ENCODE measurements at regions not wholly inside any gene's neighbourhood (a gene's known extent, or its start where the extent isn't known, plus 50 kb on each side); places are given as distances from the start of the nearest gene placed in this dataset.

- TF ChIP-seq, protein P1, sequence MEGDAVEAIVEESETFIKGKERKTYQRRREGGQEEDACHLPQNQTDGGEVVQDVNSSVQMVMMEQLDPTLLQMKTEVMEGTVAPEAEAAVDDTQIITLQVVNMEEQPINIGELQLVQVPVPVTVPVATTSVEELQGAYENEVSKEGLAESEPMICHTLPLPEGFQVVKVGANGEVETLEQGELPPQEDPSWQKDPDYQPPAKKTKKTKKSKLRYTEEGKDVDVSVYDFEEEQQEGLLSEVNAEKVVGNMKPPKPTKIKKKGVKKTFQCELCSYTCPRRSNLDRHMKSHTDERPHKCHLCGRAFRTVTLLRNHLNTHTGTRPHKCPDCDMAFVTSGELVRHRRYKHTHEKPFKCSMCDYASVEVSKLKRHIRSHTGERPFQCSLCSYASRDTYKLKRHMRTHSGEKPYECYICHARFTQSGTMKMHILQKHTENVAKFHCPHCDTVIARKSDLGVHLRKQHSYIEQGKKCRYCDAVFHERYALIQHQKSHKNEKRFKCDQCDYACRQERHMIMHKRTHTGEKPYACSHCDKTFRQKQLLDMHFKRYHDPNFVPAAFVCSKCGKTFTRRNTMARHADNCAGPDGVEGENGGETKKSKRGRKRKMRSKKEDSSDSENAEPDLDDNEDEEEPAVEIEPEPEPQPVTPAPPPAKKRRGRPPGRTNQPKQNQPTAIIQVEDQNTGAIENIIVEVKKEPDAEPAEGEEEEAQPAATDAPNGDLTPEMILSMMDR (IDR thresholded peaks at IDR 0.05; ENCODE audit: insufficient read depth in 1 of 2, low read depth in 1 of 2, low read length in 1 of 2, severe bottlenecking in 1 of 2, unreplicated experiment in 1 of 2): no peak
- Histone ChIP-seq H3K4me3 (ENCODE audit: low read depth, low read length) (no peak overlapping the region), H3K9me3 (no peaks in the 10 kb centered on the region), H3K4me1 (no peaks in the 10 kb centered on the region), H3K27me3 (replicated peaks; ENCODE audit: control insufficient read depth, insufficient read depth, low read length) (no peaks in the 10 kb centered on the region), H3K36me3 (ENCODE audit: control insufficient read depth, insufficient read depth, low read length) (no peaks in the 10 kb centered on the region)
- no peaks in the 10 kb centered on the region for H3K9me3 Mint-ChIP-seq (ENCODE audit: unreplicated experiment)
- H3K36me3 Mint-ChIP-seq (ENCODE audit: insufficient read depth, unreplicated experiment): no peaks in the 10 kb centered on the region
- ChIA-PET CTCF (no interaction called here), POLR2A (no interaction called here)
- intact Hi-C loops (cut with micrococcal nuclease; ENCODE audit: unreplicated experiment): no loop called here
- H3K27ac Mint-ChIP-seq (ENCODE audit: unreplicated experiment): no peak overlapping the region
- DNase-seq: no peak
- no TSS peak for BruUV-seq (replicated peaks)
- H3K4me1 Mint-ChIP-seq (ENCODE audit: low read depth, unreplicated experiment): no peaks in the 10 kb centered on the region
- peaks cover 7% of the 10 kb centered on the region for H3K27me3 Mint-ChIP-seq (ENCODE audit: insufficient read depth, unreplicated experiment)
- no peak overlapping the region for H3K4me3 Mint-ChIP-seq (ENCODE audit: unreplicated experiment)
Measured at GRCh38 chr18:56386856-56387255, 251.5 kb downstream of the TXNL1 start.

DNA sequence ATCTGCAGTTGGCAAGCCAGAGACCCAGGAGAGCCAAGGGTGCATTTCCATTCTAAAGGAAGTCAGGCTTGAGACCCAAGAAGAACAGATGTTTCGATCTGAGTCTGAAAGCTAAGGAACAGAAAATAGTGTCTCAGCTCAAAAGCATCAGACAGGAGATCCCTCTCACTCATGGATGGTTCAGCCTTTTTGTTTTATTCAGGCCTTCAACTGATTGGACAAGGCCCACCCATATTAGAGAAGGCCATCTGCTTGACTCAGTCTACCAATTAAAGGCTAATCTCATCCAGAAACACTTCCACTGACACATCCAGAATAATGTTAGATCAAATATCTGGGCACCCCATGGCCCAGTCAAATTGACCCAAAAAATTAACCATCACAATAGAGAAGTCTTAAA lies 255.0 kb downstream of the TXNL1 start:
- Mint-ChIP-seq H3K27me3 (ENCODE audit: insufficient read depth, unreplicated experiment) (peaks cover 2% of the 10 kb centered on the region), H3K27ac (ENCODE audit: unreplicated experiment) (no peak overlapping the region), H3K36me3 (ENCODE audit: insufficient read depth, unreplicated experiment) (no peaks in the 10 kb centered on the region), H3K4me1 (ENCODE audit: low read depth, unreplicated experiment) (no peaks in the 10 kb centered on the region), H3K9me3 (ENCODE audit: unreplicated experiment) (no peaks in the 10 kb centered on the region), H3K4me3 (ENCODE audit: unreplicated experiment) (no peak overlapping the region)
- Histone ChIP-seq H3K27me3 (replicated peaks; ENCODE audit: control insufficient read depth, insufficient read depth, low read length) (no peaks in the 10 kb centered on the region), H3K4me1 (no peaks in the 10 kb centered on the region), H3K9me3 (no peaks in the 10 kb centered on the region), H3K4me3 (ENCODE audit: low read depth, low read length) (no peak overlapping the region), H3K36me3 (ENCODE audit: control insufficient read depth, insufficient read depth, low read length) (no peaks in the 10 kb centered on the region)
- intact Hi-C loops (cut with micrococcal nuclease; ENCODE audit: unreplicated experiment): no loop called here
- POLR2A ChIA-PET: no interaction called here
- BruUV-seq (replicated peaks): no TSS peak
- DNase-seq: no peak
- TF ChIP-seq, protein P1 (IDR thresholded peaks at IDR 0.05; ENCODE audit: insufficient read depth in 1 of 2, low read depth in 1 of 2, low read length in 1 of 2, severe bottlenecking in 1 of 2, unreplicated experiment in 1 of 2): no peak
- CTCF ChIA-PET: no interaction called here

DNA sequence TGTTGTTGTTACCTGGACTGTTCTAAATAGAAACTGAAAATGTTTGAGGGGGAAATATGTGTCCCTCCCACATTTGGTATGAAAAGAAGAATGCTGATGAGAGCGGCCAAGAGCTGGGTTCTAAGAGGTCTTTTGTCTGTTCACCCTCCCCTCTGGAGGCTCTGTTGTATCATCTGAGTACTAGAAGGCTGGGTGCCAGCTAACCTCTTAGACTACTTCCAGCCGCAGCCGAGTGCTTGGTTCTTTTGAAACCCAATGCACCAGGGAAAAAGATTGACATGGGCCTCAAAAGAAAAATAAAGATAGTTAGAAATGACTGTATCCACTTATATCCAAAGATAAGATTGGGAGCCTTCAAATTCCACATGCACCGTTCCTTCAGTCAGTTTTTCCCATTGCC lies 255.9 kb downstream of the TXNL1 start:
- intact Hi-C loops (cut with micrococcal nuclease; ENCODE audit: unreplicated experiment): no loop called here
- Histone ChIP-seq H3K4me1 (no peaks in the 10 kb centered on the region), H3K4me3 (ENCODE audit: low read depth, low read length) (no peak overlapping the region), H3K36me3 (ENCODE audit: control insufficient read depth, insufficient read depth, low read length) (no peaks in the 10 kb centered on the region), H3K27me3 (replicated peaks; ENCODE audit: control insufficient read depth, insufficient read depth, low read length) (no peaks in the 10 kb centered on the region), H3K9me3 (no peaks in the 10 kb centered on the region)
- TF ChIP-seq, protein P1 (IDR thresholded peaks at IDR 0.05; ENCODE audit: insufficient read depth in 1 of 2, low read depth in 1 of 2, low read length in 1 of 2, severe bottlenecking in 1 of 2, unreplicated experiment in 1 of 2): no peak
- no peak for DNase-seq
- H3K9me3 Mint-ChIP-seq (ENCODE audit: unreplicated experiment): no peaks in the 10 kb centered on the region
- CTCF ChIA-PET: no interaction called here
- no peak overlapping the region for H3K4me3 Mint-ChIP-seq (ENCODE audit: unreplicated experiment)
- H3K27ac Mint-ChIP-seq (ENCODE audit: unreplicated experiment): no peak overlapping the region
- BruUV-seq (replicated peaks): no TSS peak
- H3K27me3 Mint-ChIP-seq (ENCODE audit: insufficient read depth, unreplicated experiment): peaks cover 2% of the 10 kb centered on the region
- no peaks in the 10 kb centered on the region for H3K4me1 Mint-ChIP-seq (ENCODE audit: low read depth, unreplicated experiment)
- H3K36me3 Mint-ChIP-seq (ENCODE audit: insufficient read depth, unreplicated experiment): no peaks in the 10 kb centered on the region
- POLR2A ChIA-PET: no interaction called here

Data from Caco-2 (cell line).